Right ventricle myocardium inferior (tissue), 1 donor: ENCODE measurements at regions not wholly inside any gene's neighbourhood (a gene's known extent, or its start where the extent isn't known, plus 50 kb on each side); places are given as distances from the start of the nearest gene placed in this dataset.

Source experiments
- ATAC-seq: fragments of 200-7000 bp; cut with Tn5 transposase; one replicate; pipeline ENCODE4 v1.9.1; 2020; ENCODE audit warnings: mild to moderate bottlenecking, moderate library complexity
- DNase-seq: peaks from one replicate; pipeline ENCODE4 v3.0.0; 2021; ENCODE audit errors: missing footprints
- intact Hi-C: fragments of 100-400 bp; cut with DNase I; formaldehyde crosslinking; loops from one replicate; pipeline ENCODE4 v1.11.0; 2022
- donor health status: DM: no; HTN: yes; CAD: no; lungs with severe emphysema.

GRCh38 chr16:80167657-80168390, 373.0 kb upstream of the DYNLRB2 start:
- no peak for DNase-seq
- ATAC-seq: no peak
- intact Hi-C loops: no loop called here

DNA sequence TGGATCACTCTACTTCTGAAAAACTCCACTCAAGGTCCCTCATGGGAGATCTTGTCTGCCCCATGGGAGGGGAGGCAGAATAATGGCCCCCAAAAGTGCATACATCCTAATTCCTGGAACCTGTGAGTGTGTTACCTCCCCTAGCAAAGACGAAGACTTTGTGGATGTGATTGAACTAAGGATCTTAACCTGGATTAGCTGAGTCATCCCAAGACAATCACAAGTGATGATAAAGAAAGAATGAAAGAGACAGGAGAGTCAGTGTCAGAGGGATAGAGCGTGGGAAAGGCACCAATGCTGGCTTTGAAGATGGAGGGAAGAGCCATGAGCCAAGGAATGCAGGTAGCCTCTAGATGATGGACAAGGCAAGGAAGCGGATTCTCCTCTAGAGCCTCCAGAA, 374.7 kb upstream of the DYNLRB2 start:
- ATAC-seq (no peak), DNase-seq (no peak)
- intact Hi-C loops: no loop called here

DNA sequence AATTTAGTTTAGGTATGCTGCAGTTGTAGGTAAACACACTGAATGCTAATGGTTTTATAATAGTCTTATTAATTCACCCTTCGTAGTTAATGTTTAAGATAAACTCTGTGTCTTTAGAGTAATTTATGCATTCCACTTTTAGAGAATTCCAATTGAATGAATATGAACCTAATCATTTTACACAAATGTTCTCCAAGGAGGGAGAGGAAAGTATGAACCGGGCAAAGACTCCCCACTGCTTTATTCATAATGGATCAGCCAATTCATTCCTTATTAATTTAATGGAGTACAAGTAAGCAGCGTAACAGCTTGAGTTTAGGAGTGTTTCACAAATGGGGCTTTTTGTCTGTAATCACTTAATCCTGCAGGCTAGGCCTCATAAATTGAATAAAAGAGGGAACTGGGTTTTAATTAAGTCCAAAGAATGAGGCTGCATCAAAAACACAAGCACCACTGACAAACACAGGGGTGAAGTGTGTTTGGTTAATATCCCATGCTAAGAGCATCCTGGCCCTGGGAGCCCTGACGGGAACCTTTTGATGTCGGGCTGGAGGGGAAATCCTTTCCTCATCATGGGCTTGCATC, 375.7 kb upstream of the DYNLRB2 start:
- DNase-seq: no peak
- ATAC-seq: no peak
- intact Hi-C loops: no loop called here

GRCh38 chr16:80163339-80163738, 377.5 kb upstream of the DYNLRB2 start:
- DNase-seq: no peak
- ATAC-seq: no peak
- intact Hi-C loops: no loop called here

- DNase-seq (no peak), ATAC-seq (no peak)
- intact Hi-C loops: no loop called here
Observed at GRCh38 chr16:80161799-80162739, 378.7 kb upstream of the DYNLRB2 start.

DNA sequence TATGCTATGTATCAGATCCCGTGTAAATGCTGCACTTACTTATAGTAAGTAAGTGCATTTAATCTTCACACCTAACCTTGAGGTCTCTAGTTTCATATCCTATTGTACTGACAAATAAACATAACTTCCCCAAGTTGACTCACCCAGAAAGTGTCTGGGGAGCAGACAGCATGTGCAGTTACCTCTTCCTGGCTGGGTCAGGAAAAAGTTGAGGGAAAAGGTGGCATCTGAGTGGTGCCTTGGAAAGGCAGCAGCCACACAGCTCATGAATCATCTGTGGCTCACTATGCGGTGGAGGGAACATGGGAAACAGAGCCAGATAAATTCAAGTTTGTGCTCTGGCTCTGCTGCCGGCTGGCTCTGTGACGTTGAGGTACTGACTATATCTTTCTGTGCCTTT, 382.0 kb upstream of the DYNLRB2 start:
- no peak for ATAC-seq
- no peak for DNase-seq
- intact Hi-C loops: no loop called here

DNA sequence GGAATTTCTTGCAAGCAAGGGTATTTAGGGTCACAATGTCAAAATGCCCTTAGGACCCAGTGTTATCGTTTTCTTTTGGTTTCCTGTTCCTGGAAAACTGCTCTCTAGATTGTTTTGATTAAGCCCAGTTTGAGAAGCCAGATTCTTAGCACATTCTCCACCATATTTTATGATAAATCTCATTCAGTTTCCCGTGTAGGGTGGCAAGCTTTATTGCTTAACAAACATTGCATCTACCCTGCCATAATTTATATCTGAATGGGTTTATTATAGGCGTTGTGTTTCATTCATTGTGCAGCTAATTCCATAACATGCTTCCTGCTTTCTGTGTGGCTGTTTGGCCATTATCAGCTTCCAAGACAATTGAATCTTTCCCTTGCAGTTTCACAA, 389.1 kb upstream of the DYNLRB2 start:
- ATAC-seq: peak; percentile 6
- no peak for DNase-seq
- intact Hi-C loops: no loop called here

GRCh38 chr16:80150978-80151721, 389.6 kb upstream of the DYNLRB2 start:
- DNase-seq (no peak), ATAC-seq (peak; percentile 61)
- intact Hi-C loops: no loop called here

- DNase-seq: no peak
- no peak for ATAC-seq
- intact Hi-C loops: no loop called here
Observed at GRCh38 chr16:80148826-80149225, 392.0 kb upstream of the DYNLRB2 start.

GRCh38 chr16:80147026-80147655, 393.7 kb upstream of the DYNLRB2 start:
- DNase-seq: no peak

GRCh38 chr16:80144191-80144590, 396.6 kb upstream of the DYNLRB2 start:
- intact Hi-C loops: no loop called here
- ATAC-seq (no peak), DNase-seq (no peak)

More at GRCh38 chr16:80147026-80147655, 393.7 kb upstream of the DYNLRB2 start:
- no peak for ATAC-seq
- intact Hi-C loops: no loop called here

GRCh38 chr16:80142940-80143339, 397.9 kb upstream of the DYNLRB2 start:
- intact Hi-C loops: no loop called here
- DNase-seq (no peak), ATAC-seq (no peak)

GRCh38 chr16:80142281-80142680, 398.5 kb upstream of the DYNLRB2 start:
- intact Hi-C loops: no loop called here
- no peak for ATAC-seq
- DNase-seq: no peak

DNA sequence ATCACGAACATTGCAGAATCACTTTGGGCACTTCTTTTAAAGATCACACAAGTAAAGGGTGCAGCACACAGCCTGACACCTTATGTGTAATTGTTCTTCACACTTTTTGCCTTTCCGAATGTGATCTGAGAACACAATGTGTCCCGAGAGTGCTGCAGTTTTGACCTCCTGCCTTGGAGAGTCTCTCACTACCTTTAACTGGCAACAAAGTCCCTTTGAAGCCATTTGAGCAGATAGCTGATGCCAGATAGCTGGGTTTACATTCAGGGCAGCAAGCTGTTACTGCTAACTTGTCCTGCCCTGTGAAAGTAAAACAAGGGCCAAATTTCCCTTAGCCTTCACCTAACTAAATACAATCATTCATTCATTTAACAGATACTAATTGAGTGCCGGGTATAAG, 411.0 kb upstream of the DYNLRB2 start:
- intact Hi-C loops: no loop called here
- DNase-seq: no peak
- no peak for ATAC-seq

DNA sequence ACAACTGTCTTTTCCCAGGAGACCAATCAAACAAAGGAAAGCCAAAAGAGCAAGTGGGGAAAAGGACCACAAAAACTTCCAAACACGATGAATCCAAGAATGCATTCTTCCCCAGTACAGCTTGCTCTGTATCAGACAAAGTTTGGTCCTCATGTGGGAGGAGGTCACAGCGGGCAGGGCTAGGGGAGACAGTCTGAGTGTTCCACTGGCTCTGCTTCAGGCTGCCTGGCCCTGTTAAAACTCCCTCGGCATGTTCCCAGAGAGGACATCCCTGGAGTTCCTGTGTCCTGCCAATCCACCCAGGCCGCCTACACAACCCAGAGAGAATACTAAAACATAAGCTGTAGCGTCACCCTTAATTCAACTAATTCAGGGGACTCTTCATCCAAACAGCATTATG, 415.1 kb upstream of the DYNLRB2 start:
- intact Hi-C loops: no loop called here
- DNase-seq: no peak
- ATAC-seq: peak; percentile 83

- DNase-seq (no peak), ATAC-seq (no peak)
- intact Hi-C loops: no loop called here
Observed at GRCh38 chr16:80123189-80123588, 417.6 kb upstream of the DYNLRB2 start.

GRCh38 chr16:80122115-80122514, 418.7 kb upstream of the DYNLRB2 start:
- DNase-seq (peak; percentile 72), ATAC-seq (peak; percentile 59)
- intact Hi-C loops: no loop called here

- intact Hi-C loops: no loop called here
- no peak for ATAC-seq
- no peak for DNase-seq
Observed at GRCh38 chr16:80121522-80121909, 419.3 kb upstream of the DYNLRB2 start.
